ENCODE measurements at regions not wholly inside any gene's neighbourhood (a gene's known extent, or its start where the extent isn't known, plus 50 kb on each side); places are given as distances from the start of the nearest gene placed in this dataset.

- TF ChIP-seq, protein P1, sequence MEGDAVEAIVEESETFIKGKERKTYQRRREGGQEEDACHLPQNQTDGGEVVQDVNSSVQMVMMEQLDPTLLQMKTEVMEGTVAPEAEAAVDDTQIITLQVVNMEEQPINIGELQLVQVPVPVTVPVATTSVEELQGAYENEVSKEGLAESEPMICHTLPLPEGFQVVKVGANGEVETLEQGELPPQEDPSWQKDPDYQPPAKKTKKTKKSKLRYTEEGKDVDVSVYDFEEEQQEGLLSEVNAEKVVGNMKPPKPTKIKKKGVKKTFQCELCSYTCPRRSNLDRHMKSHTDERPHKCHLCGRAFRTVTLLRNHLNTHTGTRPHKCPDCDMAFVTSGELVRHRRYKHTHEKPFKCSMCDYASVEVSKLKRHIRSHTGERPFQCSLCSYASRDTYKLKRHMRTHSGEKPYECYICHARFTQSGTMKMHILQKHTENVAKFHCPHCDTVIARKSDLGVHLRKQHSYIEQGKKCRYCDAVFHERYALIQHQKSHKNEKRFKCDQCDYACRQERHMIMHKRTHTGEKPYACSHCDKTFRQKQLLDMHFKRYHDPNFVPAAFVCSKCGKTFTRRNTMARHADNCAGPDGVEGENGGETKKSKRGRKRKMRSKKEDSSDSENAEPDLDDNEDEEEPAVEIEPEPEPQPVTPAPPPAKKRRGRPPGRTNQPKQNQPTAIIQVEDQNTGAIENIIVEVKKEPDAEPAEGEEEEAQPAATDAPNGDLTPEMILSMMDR (IDR thresholded peaks at IDR 0.05) = no peak
- no peak for TF ChIP-seq ZFX (IDR thresholded peaks at IDR 0.05; ENCODE audit: borderline replicate concordance)
These were observed 160.5 kb upstream of the GHITM start for GRCh38 chr10:83978681-83979383.
